ENCODE measurements at regions not wholly inside any gene's neighbourhood (a gene's known extent, or its start where the extent isn't known, plus 50 kb on each side); places are given as distances from the start of the nearest gene placed in this dataset.

DNA sequence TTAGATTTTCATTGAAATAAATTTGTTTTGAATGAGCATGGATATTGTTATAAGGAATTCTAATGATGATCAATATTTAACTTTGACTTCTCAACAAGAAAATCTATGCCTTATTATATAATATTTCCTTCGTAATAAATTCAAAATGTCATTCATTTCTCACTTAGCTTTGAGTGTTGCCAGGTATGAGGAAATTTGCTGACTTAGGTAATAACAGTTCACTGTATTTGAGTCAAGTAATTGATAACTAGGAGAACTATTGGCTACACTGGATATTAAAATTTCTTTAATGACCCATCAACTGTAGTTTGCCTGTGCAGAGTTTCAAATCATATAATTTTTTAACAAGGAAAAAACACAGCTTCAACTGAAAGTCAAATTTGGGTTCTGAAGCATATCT is 746.6 kb downstream of the SLITRK5 start:
- no TSS peak for BruUV-seq (replicated peaks)
- ChIA-PET CTCF (no interaction called here), RAD21 (ENCODE audit: low non-redundant PET in 1 of 2, low total read pairs in 2 of 2, uncharacterized antibody in 2 of 2, unreplicated experiment in 2 of 2) (no interaction called here), POLR2A (no interaction called here)
- Histone ChIP-seq H3K9ac (ENCODE audit: low read length) (no peak overlapping the region), H3K36me3 (ENCODE audit: control insufficient read depth in 1 of 2, insufficient read depth in 2 of 2, low read length in 2 of 2) (no peaks in the 10 kb centered on the region), H3K27me3 (ENCODE audit: insufficient read depth, low read length) (no peaks in the 10 kb centered on the region), H3K9me3 (ENCODE audit: control insufficient read depth in 1 of 2, insufficient read depth in 1 of 2, low read depth in 1 of 2, low read length in 2 of 2) (no peaks in the 10 kb centered on the region; a peak in 1 of 4 replicates), H3K4me1 (ENCODE audit: control insufficient read depth in 1 of 2, insufficient read depth in 2 of 2, low read length in 2 of 2) (no peaks in the 10 kb centered on the region), H3K4me3 (replicated peaks in 1 of 2; ENCODE audit: low read depth in 1 of 2, low read length in 2 of 2) (no peak overlapping the region), H4K20me1 (ENCODE audit: insufficient read depth) (no peaks in the 10 kb centered on the region), H3K4me2 (ENCODE audit: low read length) (no peak overlapping the region), H3K27ac (ENCODE audit: low read depth, low read length) (no peak overlapping the region), H2AFZ (ENCODE audit: low read depth, low read length, poor library complexity, severe bottlenecking) (no peak overlapping the region), H3K9me2 (ENCODE audit: insufficient read depth) (no peaks in the 10 kb centered on the region), H3K79me2 (ENCODE audit: insufficient read depth, low read length) (no peaks in the 10 kb centered on the region)
- DNase-seq (ENCODE audit: low read depth, low spot score) = no peak
- intact Hi-C loops (cut with micrococcal nuclease) = no loop called here
- no peak for ATAC-seq
- TF ChIP-seq SRF (IDR thresholded peaks at IDR 0.05; ENCODE audit: low read depth) = no peak
- TF ChIP-seq FOSL1 (IDR thresholded peaks at IDR 0.05; ENCODE audit: low read depth) = no peak
- no peak for TF ChIP-seq JUND (IDR thresholded peaks at IDR 0.05)
- no peak for TF ChIP-seq TCF7L2 (IDR thresholded peaks at IDR 0.05; ENCODE audit: borderline replicate concordance, extremely low read depth, insufficient read depth, insufficient read length)
- TF ChIP-seq, protein P1, sequence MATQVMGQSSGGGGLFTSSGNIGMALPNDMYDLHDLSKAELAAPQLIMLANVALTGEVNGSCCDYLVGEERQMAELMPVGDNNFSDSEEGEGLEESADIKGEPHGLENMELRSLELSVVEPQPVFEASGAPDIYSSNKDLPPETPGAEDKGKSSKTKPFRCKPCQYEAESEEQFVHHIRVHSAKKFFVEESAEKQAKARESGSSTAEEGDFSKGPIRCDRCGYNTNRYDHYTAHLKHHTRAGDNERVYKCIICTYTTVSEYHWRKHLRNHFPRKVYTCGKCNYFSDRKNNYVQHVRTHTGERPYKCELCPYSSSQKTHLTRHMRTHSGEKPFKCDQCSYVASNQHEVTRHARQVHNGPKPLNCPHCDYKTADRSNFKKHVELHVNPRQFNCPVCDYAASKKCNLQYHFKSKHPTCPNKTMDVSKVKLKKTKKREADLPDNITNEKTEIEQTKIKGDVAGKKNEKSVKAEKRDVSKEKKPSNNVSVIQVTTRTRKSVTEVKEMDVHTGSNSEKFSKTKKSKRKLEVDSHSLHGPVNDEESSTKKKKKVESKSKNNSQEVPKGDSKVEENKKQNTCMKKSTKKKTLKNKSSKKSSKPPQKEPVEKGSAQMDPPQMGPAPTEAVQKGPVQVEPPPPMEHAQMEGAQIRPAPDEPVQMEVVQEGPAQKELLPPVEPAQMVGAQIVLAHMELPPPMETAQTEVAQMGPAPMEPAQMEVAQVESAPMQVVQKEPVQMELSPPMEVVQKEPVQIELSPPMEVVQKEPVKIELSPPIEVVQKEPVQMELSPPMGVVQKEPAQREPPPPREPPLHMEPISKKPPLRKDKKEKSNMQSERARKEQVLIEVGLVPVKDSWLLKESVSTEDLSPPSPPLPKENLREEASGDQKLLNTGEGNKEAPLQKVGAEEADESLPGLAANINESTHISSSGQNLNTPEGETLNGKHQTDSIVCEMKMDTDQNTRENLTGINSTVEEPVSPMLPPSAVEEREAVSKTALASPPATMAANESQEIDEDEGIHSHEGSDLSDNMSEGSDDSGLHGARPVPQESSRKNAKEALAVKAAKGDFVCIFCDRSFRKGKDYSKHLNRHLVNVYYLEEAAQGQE (IDR thresholded peaks at IDR 0.05; ENCODE audit: low read depth) = no peak
- no peak for TF ChIP-seq EZH2phosphoT487 (IDR thresholded peaks at IDR 0.05; ENCODE audit: borderline replicate concordance)
- TF ChIP-seq, protein P2, sequence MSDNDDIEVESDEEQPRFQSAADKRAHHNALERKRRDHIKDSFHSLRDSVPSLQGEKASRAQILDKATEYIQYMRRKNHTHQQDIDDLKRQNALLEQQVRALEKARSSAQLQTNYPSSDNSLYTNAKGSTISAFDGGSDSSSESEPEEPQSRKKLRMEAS (IDR thresholded peaks at IDR 0.05) = no peak
- TF ChIP-seq RAD21 (IDR thresholded peaks at IDR 0.05; ENCODE audit: low read depth) = no peak
- TF ChIP-seq SP1 (IDR thresholded peaks at IDR 0.05; ENCODE audit: low read depth) = no peak
- no peak for TF ChIP-seq YY1 (IDR thresholded peaks at IDR 0.05; ENCODE audit: extremely low read depth, insufficient replicate concordance, low read depth, low read length)

Measured in HCT116 (cell line).